Thoracic aorta (tissue), 2 donors: ENCODE measurements at regions not wholly inside any gene's neighbourhood (a gene's known extent, or its start where the extent isn't known, plus 50 kb on each side); places are given as distances from the start of the nearest gene placed in this dataset.

Experiments used
- ATAC-seq: fragments of 150-250 bp; one replicate; pipeline ENCODE4 v1.8.0; 2017; ENCODE audit warnings: low read depth; ENCODE audit not compliant: insufficient number of reproducible peaks, low FRiP score
- DNase-seq: peaks from one replicate; pipeline ENCODE4 v3.0.0-alpha.2; 2020; ENCODE audit warnings: low spot score
- H3K27ac ChIP-seq, 2 donors: fragments of 200-600 bp; sonication (generic); 1 replicate in 1 of 2; 2 replicates in 1 of 2; pipeline ENCODE4 v1.5.1; 2016; ENCODE audit warnings: mild to moderate bottlenecking in 2 of 2, moderate library complexity in 2 of 2
- H3K27me3 ChIP-seq: fragments of 200-600 bp; sonication (generic); replicated peaks from 2 replicates; pipeline ENCODE4 v1.6.0; 2016; ENCODE audit warnings: mild to moderate bottlenecking; ENCODE audit not compliant: insufficient read depth
- H3K36me3 ChIP-seq: fragments of 200-600 bp; sonication (generic); one replicate; pipeline ENCODE4 v1.5.1; 2016
- H3K4me1 ChIP-seq, 2 donors: fragments of 200-600 bp; sonication (generic); 1 replicate in 1 of 2; 2 replicates in 1 of 2; pipeline versions ENCODE4 v1.5.1 to v1.6.0; 2016; ENCODE audit warnings: low read depth in 2 of 2, mild to moderate bottlenecking in 1 of 2; ENCODE audit not compliant: control insufficient read depth in 1 of 2
- H3K4me3 ChIP-seq: fragments of 200-600 bp; sonication (generic); 2 replicates; pipeline ENCODE4 v1.5.1; 2016; ENCODE audit warnings: mild to moderate bottlenecking
- H3K9me3 ChIP-seq: fragments of 200-600 bp; sonication (generic); 2 replicates; pipeline ENCODE4 v1.5.1; 2016
- CTCF ChIP-seq: fragments of 200-600 bp; sonication (generic); IDR thresholded peaks from one replicate; pipeline ENCODE4 v1.5.1; 2019; ENCODE audit warnings: antibody characterized with exemption

DNA sequence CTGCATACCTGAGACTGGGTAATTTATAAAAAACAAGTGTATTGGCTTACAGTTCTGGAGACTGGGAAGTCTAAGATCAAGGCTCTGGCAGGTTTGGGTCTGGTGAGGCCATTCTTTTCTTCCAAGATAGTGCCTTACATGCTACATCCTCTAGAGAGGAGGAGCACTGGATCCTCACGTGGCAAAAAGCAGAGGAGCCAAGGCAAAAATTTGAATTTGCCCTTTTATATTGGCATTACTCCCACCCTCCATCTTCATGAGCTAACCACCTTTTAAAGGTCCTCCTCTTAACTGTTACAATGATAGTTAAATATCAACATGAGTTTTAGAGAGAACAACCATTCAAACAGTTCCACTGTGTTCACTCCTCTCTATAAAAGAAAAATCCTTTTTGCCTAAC, 286.3 kb upstream of the SEL1L start:
- DNase-seq = no peak
- Histone ChIP-seq H3K4me1 (no peaks in the 10 kb centered on the region), H3K9me3 (no peaks in the 10 kb centered on the region), H3K36me3 (no peaks in the 10 kb centered on the region), H3K27ac (no peak overlapping the region), H3K4me3 (no peak overlapping the region), H3K27me3 (no peaks in the 10 kb centered on the region)
- no peak for ATAC-seq
- no peak for TF ChIP-seq CTCF

DNA sequence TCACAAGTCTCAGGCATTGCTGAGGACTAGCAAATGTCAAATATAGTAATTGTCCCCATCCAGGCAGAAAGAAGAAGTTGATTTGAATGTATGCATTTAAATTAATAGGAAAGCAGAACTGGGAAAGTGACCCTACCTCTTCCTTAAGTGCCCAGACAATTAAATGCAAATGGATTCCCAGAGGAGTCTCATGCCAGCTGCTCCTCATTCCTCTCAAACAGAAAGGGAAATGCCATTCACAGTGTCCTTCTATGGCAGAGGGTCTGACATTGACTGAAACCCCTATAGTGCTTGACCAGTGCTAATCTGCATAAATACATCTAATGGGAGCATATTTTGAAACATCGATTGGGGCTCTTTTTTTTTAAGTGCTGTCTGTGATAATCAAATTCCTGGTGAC, 292.4 kb upstream of the SEL1L start:
- no peaks in the 10 kb centered on the region for H3K9me3 ChIP-seq
- no peak for TF ChIP-seq CTCF
- ATAC-seq (no peak), DNase-seq (no peak)
- H3K4me3 ChIP-seq = no peak overlapping the region
- H3K4me1 ChIP-seq = no peaks in the 10 kb centered on the region
- no peak overlapping the region for H3K27ac ChIP-seq
- no peaks in the 10 kb centered on the region for H3K36me3 ChIP-seq
- H3K27me3 ChIP-seq = no peaks in the 10 kb centered on the region

- Histone ChIP-seq H3K27me3 (no peaks in the 10 kb centered on the region), H3K9me3 (no peaks in the 10 kb centered on the region), H3K4me1 (no peaks in the 10 kb centered on the region), H3K27ac (no peak overlapping the region), H3K36me3 (no peaks in the 10 kb centered on the region), H3K4me3 (no peak overlapping the region)
- TF ChIP-seq CTCF = no peak
- no peak for ATAC-seq
- no peak for DNase-seq
These were observed 295.8 kb upstream of the SEL1L start for GRCh38 chr14:81829447-81829846.

DNA sequence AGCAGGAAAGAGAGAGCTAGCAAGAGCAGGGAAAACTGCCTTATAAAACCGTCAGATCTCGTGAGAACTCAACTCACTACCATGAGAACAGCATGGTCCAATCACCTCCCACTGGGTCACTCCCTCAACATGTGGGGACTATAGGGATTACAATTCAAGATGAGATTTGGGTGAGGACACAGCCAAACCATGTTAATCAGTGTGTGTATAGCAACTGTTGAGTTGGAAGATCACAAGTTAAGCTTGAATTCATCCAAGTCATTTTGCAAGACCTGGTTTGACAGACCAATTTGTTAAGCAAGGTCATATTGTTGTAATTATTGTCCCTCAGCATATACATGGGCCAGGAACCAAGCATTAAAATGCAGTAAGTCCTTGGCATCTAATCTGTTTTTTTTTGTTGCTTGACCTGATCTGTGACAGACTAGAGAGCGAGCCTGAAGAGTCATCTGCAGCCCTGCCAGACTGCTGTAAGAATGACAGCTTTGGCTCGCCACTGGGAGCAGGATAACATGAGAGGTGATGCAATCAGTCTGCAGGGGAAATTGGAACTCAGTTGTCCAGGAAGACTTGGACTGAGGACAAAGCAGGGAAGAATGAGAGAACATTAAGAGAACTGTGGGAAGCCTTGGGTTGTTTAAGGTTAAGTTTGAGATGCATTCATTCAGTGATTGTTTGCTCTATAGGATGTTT, 297.6 kb upstream of the SEL1L start:
- TF ChIP-seq CTCF = no peak
- ATAC-seq = no peak
- H3K9me3 ChIP-seq = peaks cover 5% of the 10 kb centered on the region
- no peak overlapping the region for H3K27ac ChIP-seq
- peak; percentile 4 for DNase-seq
- no peaks in the 10 kb centered on the region for H3K4me1 ChIP-seq
- H3K36me3 ChIP-seq = no peaks in the 10 kb centered on the region
- H3K27me3 ChIP-seq = no peaks in the 10 kb centered on the region
- no peak overlapping the region for H3K4me3 ChIP-seq

- Histone ChIP-seq H3K4me1 (no peaks in the 10 kb centered on the region), H3K9me3 (peaks cover 7% of the 10 kb centered on the region), H3K27ac (no peak overlapping the region), H3K4me3 (no peak overlapping the region), H3K27me3 (no peaks in the 10 kb centered on the region), H3K36me3 (no peaks in the 10 kb centered on the region)
- TF ChIP-seq CTCF = no peak
- ATAC-seq (no peak), DNase-seq (no peak)
These were observed 300.7 kb upstream of the SEL1L start for GRCh38 chr14:81834308-81834707.
